ENCODE measurements at regions not wholly inside any gene's neighbourhood (a gene's known extent, or its start where the extent isn't known, plus 50 kb on each side); places are given as distances from the start of the nearest gene placed in this dataset.

DNA sequence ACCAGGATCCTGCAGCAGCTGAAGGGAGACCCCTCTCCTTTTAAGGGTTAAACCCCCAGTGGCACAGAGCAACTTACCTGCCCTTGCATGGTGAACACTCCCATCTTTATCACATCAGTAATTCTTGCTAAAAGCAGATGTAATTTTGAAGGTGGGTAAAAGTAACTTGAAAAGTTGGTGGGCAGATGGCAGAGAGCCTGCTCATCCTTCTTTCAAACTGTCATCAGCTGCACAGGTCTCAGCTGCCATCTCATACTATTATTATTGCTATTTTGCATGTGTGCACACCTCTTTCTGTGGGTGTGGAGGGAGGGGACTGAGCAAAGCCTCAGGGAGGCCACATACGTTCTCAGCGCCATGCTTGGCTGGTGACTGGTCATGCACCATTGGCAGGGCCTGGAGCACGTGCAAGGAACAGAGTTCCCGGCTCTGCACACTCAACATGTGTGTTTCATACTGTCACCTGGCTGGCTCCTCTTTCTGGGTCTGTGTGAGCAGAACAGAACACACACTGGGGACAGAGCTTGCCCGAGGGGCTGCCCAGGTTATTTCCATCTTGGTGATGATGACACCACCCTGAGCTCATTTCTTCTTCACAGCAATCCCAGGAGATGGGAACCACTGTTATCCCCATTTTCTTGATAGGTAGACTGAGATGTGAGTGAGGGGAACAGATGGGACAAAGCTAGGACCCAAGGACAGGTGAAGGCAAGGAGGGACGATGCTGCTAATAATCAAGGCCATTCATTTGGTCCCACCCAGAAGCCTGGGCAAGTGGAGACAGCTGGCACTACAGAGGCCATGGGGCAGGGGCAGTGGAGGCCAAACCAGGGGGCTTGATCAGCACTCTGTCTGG is 95.8 kb upstream of the KLF13 start:
- Mint-ChIP-seq H3K4me3 (no peak overlapping the region), H3K4me1 (ENCODE audit: low read depth) (0 out of 2 replicates have a peak, but pooled peaks cover under 1% of the 10 kb centered on the region), H3K36me3 (ENCODE audit: low read depth) (peaks cover 4% of the 10 kb centered on the region; the same call in 1 of the 2 replicates), H3K27ac (no peak overlapping the region), H3K27me3 (ENCODE audit: insufficient read depth) (peaks cover 24% of the 10 kb centered on the region), H3K9me3 (peaks cover 7% of the 10 kb centered on the region; the same call in 1 of the 2 replicates)
- TF ChIP-seq, protein P1, sequence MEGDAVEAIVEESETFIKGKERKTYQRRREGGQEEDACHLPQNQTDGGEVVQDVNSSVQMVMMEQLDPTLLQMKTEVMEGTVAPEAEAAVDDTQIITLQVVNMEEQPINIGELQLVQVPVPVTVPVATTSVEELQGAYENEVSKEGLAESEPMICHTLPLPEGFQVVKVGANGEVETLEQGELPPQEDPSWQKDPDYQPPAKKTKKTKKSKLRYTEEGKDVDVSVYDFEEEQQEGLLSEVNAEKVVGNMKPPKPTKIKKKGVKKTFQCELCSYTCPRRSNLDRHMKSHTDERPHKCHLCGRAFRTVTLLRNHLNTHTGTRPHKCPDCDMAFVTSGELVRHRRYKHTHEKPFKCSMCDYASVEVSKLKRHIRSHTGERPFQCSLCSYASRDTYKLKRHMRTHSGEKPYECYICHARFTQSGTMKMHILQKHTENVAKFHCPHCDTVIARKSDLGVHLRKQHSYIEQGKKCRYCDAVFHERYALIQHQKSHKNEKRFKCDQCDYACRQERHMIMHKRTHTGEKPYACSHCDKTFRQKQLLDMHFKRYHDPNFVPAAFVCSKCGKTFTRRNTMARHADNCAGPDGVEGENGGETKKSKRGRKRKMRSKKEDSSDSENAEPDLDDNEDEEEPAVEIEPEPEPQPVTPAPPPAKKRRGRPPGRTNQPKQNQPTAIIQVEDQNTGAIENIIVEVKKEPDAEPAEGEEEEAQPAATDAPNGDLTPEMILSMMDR (IDR thresholded peaks at IDR 0.05): no peak
- DNase-seq: no peak

DNA sequence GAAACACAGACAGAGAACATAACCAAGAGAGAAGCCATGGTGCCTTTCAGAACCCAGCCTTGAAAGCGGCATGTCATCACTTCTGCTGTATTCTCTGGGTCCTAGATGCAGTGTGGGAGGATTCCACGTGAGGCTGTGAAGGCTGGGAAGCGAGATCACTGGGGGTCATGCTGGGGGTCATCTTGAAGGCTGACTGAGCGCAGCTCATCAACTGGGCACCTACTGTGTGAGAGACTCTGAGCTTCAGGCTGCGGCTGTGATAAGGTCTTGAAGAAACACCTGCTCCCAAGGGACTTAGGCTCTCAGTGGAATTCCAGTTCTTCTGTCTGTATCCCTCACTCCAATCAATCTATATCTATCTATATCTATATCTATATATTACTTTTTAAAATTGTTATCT is 91.8 kb upstream of the KLF13 start:
- no peaks in the 10 kb centered on the region for H3K9me3 Mint-ChIP-seq
- H3K27ac Mint-ChIP-seq: no peak overlapping the region
- TF ChIP-seq, protein P1 (IDR thresholded peaks at IDR 0.05): no peak
- H3K36me3 Mint-ChIP-seq (ENCODE audit: low read depth): no peaks in the 10 kb centered on the region
- H3K4me3 Mint-ChIP-seq: no peak overlapping the region
- no peak for DNase-seq
- H3K4me1 Mint-ChIP-seq (ENCODE audit: low read depth): peaks cover 15% of the 10 kb centered on the region
- H3K27me3 Mint-ChIP-seq (ENCODE audit: insufficient read depth): peaks cover 20% of the 10 kb centered on the region

DNA sequence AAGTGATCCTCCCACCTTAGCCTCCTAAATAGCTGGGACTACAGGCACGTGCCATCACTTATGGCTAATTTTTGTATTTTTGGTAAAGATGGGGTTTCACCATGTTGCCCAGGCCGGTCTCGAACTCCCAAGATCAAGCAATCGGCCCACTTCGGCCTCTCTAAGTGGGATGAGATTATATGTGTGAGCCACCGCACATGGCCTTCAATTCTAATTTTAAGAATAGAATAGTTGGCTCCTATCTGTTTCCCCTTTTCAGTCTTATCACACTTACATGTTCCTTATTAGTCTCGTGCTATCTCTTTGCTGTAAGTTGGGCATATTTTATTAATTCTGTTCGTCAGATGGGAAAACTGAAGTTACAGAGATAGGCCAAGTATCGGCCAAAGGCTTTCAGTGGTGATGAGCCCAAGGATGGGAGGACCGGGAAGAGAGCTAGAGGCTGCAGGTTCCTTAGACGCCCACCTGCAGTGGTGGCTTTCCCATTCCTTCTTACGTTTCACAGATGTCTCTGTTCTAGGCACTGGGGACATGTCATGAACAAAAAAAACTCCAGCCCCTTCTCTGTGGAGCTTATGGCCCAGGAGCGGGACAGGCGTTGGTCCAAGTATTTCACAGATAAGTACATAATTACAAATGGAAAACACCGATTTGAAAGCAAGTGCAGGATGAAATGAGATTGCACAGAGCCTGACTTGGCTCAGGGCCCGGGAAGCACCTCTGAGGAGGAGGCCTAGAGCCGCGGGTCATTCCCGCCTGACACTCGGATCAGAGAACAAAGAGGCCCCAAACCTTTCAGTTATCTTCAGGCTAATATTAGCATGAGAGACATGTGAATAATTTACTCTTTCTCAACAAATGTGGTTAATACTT is 91.1 kb upstream of the KLF13 start:
- peaks cover 15% of the 10 kb centered on the region for H3K4me1 Mint-ChIP-seq (ENCODE audit: low read depth)
- H3K27ac Mint-ChIP-seq: no peak overlapping the region
- no peak for DNase-seq
- no peaks in the 10 kb centered on the region for H3K9me3 Mint-ChIP-seq
- H3K27me3 Mint-ChIP-seq (ENCODE audit: insufficient read depth): peaks cover 20% of the 10 kb centered on the region
- TF ChIP-seq, protein P1 (IDR thresholded peaks at IDR 0.05): no peak
- no peak overlapping the region for H3K4me3 Mint-ChIP-seq
- H3K36me3 Mint-ChIP-seq (ENCODE audit: low read depth): no peaks in the 10 kb centered on the region

DNA sequence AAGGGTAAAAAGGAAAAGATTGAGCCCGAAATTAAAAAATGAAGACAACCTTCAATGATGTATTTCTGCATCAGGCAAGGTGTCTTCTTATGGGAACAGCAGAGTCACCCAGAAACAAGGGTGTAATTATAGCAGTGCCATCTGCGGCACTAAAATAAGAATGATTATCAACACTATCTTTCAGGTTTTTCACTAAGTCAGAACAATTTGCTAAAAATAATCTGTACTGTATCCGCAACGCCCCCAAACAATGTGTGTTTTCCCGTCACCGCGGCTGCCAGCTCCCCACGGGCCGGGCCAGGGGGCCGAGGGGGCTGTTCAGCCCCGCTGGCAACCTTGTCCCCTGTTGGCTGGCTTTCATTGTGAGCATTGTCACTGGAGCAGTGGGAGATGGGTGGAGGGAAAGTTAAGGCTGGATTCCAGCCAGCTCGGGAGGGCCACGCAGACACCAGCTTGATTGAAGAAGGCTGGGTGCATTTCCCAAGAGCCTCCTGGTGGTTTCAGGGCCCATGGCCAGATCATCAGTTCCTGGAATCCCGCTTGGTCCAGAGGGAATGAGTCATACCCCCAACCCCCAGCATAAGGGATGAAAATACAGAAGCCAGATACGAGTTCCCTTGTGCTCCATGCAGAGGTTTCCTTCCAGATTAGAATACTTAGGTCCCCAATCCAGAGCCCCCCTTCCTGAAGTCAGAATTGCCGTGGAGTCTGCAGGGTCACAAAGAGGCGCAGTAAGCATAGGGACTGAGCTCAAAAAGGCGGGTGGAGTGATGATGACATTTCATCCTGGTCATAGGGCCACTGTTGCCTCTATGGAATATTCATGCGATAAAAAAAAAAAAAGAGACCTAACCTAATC is 90.2 kb upstream of the KLF13 start:
- peak; percentile 77 for DNase-seq
- H3K4me1 Mint-ChIP-seq (ENCODE audit: low read depth): peaks cover 15% of the 10 kb centered on the region
- peak overlapping the region; percentile 25; the same call in 1 of the 2 replicates for H3K4me3 Mint-ChIP-seq
- H3K27me3 Mint-ChIP-seq (ENCODE audit: insufficient read depth): peaks cover 21% of the 10 kb centered on the region
- no peaks in the 10 kb centered on the region for H3K36me3 Mint-ChIP-seq (ENCODE audit: low read depth)
- H3K27ac Mint-ChIP-seq: no peak overlapping the region
- no peaks in the 10 kb centered on the region for H3K9me3 Mint-ChIP-seq
- TF ChIP-seq, protein P1 (IDR thresholded peaks at IDR 0.05): peak; percentile 44; the same call in 1 of the 2 replicates

DNA sequence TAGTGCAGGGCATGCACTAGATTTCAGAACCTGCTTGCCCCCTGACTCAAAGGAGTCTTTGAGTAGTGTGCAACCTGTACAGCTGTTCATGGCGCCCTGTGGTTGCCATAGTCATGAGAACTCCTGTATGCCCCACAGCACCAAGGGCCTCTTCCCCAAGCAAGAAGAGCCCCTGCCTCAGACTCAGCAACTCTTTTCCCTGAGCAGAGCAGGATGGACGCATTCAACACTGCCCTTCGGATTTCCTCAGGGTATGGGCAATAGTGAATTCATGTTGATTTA is 89.7 kb upstream of the KLF13 start:
- Mint-ChIP-seq H3K4me1 (ENCODE audit: low read depth) (peaks cover 15% of the 10 kb centered on the region), H3K36me3 (ENCODE audit: low read depth) (no peaks in the 10 kb centered on the region), H3K9me3 (no peaks in the 10 kb centered on the region), H3K27ac (no peak overlapping the region), H3K4me3 (no peak overlapping the region), H3K27me3 (ENCODE audit: insufficient read depth) (peaks cover 19% of the 10 kb centered on the region)
- TF ChIP-seq, protein P1 (IDR thresholded peaks at IDR 0.05): no peak
- no peak for DNase-seq
